ENCODE measurements at regions not wholly inside any gene's neighbourhood (a gene's known extent, or its start where the extent isn't known, plus 50 kb on each side); places are given as distances from the start of the nearest gene placed in this dataset.
A peak's percentile ranks its signal among the peaks of the same experiment; 100 is the strongest.

- TF ChIP-seq CTCF (IDR thresholded peaks at IDR 0.05; ENCODE audit: insufficient read depth, low read depth, low read length, missing control alignments): no peak
- no peak overlapping the region for H3K4me3 ChIP-seq (ENCODE audit: low read length)
These were observed 101.1 kb upstream of the GLI2 start for GRCh38 chr2:120634533-120634932.

GRCh38 chr2:120635146-120635545 lies 100.5 kb upstream of the GLI2 start:
- no peak for DNase-seq (ENCODE audit: low read depth)
- no peak for TF ChIP-seq CTCF (IDR thresholded peaks at IDR 0.05; ENCODE audit: insufficient read depth, low read depth, low read length, missing control alignments)
- H3K4me3 ChIP-seq (ENCODE audit: low read length): no peak overlapping the region

More at GRCh38 chr2:120634533-120634932, 101.1 kb upstream of the GLI2 start:
- no peak for DNase-seq (ENCODE audit: low read depth)

GRCh38 chr2:120637847-120638246 lies 97.8 kb upstream of the GLI2 start:
- no peak for DNase-seq (ENCODE audit: low read depth)
- no peak overlapping the region for H3K4me3 ChIP-seq (ENCODE audit: low read length)
- TF ChIP-seq CTCF (IDR thresholded peaks at IDR 0.05; ENCODE audit: insufficient read depth, low read depth, low read length, missing control alignments): no peak

GRCh38 chr2:120638450-120638849 lies 97.2 kb upstream of the GLI2 start:
- H3K4me3 ChIP-seq (ENCODE audit: low read length): no peak overlapping the region
- DNase-seq (ENCODE audit: low read depth): no peak
- no peak for TF ChIP-seq CTCF (IDR thresholded peaks at IDR 0.05; ENCODE audit: insufficient read depth, low read depth, low read length, missing control alignments)

GRCh38 chr2:120641366-120641771 lies 94.3 kb upstream of the GLI2 start:
- no peak overlapping the region for H3K4me3 ChIP-seq (ENCODE audit: low read length)
- DNase-seq (ENCODE audit: low read depth): peak; percentile 20
- TF ChIP-seq CTCF (IDR thresholded peaks at IDR 0.05; ENCODE audit: insufficient read depth, low read depth, low read length, missing control alignments): no peak

GRCh38 chr2:120642646-120643045 lies 93.0 kb upstream of the GLI2 start:
- no peak overlapping the region for H3K4me3 ChIP-seq (ENCODE audit: low read length)
- no peak for DNase-seq (ENCODE audit: low read depth)
- no peak for TF ChIP-seq CTCF (IDR thresholded peaks at IDR 0.05; ENCODE audit: insufficient read depth, low read depth, low read length, missing control alignments)

- TF ChIP-seq CTCF (IDR thresholded peaks at IDR 0.05; ENCODE audit: insufficient read depth, low read depth, low read length, missing control alignments): no peak
- no peak overlapping the region for H3K4me3 ChIP-seq (ENCODE audit: low read length)
- no peak for DNase-seq (ENCODE audit: low read depth)
These were observed 88.7 kb upstream of the GLI2 start for GRCh38 chr2:120646994-120647393.
